Testis (tissue), 2 donors: ENCODE measurements at regions not wholly inside any gene's neighbourhood (a gene's known extent, or its start where the extent isn't known, plus 50 kb on each side); places are given as distances from the start of the nearest gene placed in this dataset.

Source experiments
- DNase-seq: peaks from one replicate; pipeline ENCODE4 v3.0.0-alpha.2; 2019
- H3K27ac ChIP-seq, 2 donors: fragments of 200-600 bp; sonication (generic); one replicate each; pipeline ENCODE4 v1.5.1; 2019
- H3K27me3 ChIP-seq: fragments of 200-600 bp; sonication (generic); one replicate; pipeline ENCODE4 v1.5.1; 2019
- H3K36me3 ChIP-seq: fragments of 200-600 bp; sonication (generic); one replicate; pipeline ENCODE4 v1.5.1; 2017; ENCODE audit warnings: low read depth; ENCODE audit errors: missing control alignments
- H3K4me1 ChIP-seq: fragments of 200-600 bp; sonication (generic); one replicate; pipeline ENCODE4 v1.5.1; 2019
- H3K4me3 ChIP-seq, 2 donors: fragments of 200-600 bp; sonication (generic); one replicate each; pipeline ENCODE4 v1.5.1; 2017 to 2019
- H3K9me3 ChIP-seq: fragments of 200-600 bp; sonication (generic); one replicate; pipeline ENCODE4 v1.5.1; 2017
- POLR2A ChIP-seq: fragments of 450-650 bp; IDR thresholded peaks from one replicate; pipeline ENCODE4 v1.6.1; 2017; ENCODE audit warnings: antibody characterized with exemption, mild to moderate bottlenecking, moderate library complexity
- WGBS, 2 donors: methylation state at CpG; one replicate each; pipeline ENCODE4 v1.1.5; 2018; 5-methylcytosine and 5-hydroxymethylcytosine counted together
- intact Hi-C: fragments of 100-400 bp; cut with DNase I; formaldehyde crosslinking; loops from one replicate; pipeline ENCODE4 v1.15.1; 2023; ENCODE audit warnings: low total_unique reads
- TF ChIP-seq, protein P1 (sequence below), 3 experiments: fragments of 450-650 bp in 2 of 3; fragments of 200-600 bp in 1 of 3; sonication (generic) in 1 of 3; IDR thresholded peaks; one replicate each; pipeline ENCODE4 v1.5.1; 2016 to 2019; ENCODE audit warnings: antibody characterized with exemption in 3 of 3, mild to moderate bottlenecking in 2 of 3, moderate library complexity in 1 of 3

GRCh38 chr20:50299325-50299629 lies 108.6 kb downstream of the CEBPB start:
- DNase-seq: no peak
- 75 to 99% methylated on average over 5 to 6 of the region's 6 CpGs for WGBS, 2 donors
- intact Hi-C loops: no loop called here
- TF ChIP-seq POLR2A: no peak
- TF ChIP-seq, protein P1, sequence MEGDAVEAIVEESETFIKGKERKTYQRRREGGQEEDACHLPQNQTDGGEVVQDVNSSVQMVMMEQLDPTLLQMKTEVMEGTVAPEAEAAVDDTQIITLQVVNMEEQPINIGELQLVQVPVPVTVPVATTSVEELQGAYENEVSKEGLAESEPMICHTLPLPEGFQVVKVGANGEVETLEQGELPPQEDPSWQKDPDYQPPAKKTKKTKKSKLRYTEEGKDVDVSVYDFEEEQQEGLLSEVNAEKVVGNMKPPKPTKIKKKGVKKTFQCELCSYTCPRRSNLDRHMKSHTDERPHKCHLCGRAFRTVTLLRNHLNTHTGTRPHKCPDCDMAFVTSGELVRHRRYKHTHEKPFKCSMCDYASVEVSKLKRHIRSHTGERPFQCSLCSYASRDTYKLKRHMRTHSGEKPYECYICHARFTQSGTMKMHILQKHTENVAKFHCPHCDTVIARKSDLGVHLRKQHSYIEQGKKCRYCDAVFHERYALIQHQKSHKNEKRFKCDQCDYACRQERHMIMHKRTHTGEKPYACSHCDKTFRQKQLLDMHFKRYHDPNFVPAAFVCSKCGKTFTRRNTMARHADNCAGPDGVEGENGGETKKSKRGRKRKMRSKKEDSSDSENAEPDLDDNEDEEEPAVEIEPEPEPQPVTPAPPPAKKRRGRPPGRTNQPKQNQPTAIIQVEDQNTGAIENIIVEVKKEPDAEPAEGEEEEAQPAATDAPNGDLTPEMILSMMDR (IDR thresholded peaks at IDR 0.05): no peak
- Histone ChIP-seq H3K9me3 (no peaks in the 10 kb centered on the region), H3K36me3 (no peaks in the 10 kb centered on the region), H3K4me1 (peaks cover 17% of the 10 kb centered on the region), H3K4me3 (no peak overlapping the region), H3K27ac (no peak overlapping the region), H3K27me3 (no peaks in the 10 kb centered on the region)

GRCh38 chr20:50301165-50301564 lies 110.5 kb downstream of the CEBPB start:
- DNase-seq: no peak
- no peaks in the 10 kb centered on the region for H3K9me3 ChIP-seq
- no peaks in the 10 kb centered on the region for H3K27me3 ChIP-seq
- WGBS, 2 donors: 93 to 97% methylated on average over 3 of the region's 3 CpGs
- H3K36me3 ChIP-seq: no peaks in the 10 kb centered on the region
- intact Hi-C loops: no loop called here
- no peak overlapping the region for H3K27ac ChIP-seq
- H3K4me1 ChIP-seq: peaks cover 30% of the 10 kb centered on the region
- no peak overlapping the region for H3K4me3 ChIP-seq
- TF ChIP-seq, protein P1 (IDR thresholded peaks at IDR 0.05): no peak
- no peak for TF ChIP-seq POLR2A

DNA sequence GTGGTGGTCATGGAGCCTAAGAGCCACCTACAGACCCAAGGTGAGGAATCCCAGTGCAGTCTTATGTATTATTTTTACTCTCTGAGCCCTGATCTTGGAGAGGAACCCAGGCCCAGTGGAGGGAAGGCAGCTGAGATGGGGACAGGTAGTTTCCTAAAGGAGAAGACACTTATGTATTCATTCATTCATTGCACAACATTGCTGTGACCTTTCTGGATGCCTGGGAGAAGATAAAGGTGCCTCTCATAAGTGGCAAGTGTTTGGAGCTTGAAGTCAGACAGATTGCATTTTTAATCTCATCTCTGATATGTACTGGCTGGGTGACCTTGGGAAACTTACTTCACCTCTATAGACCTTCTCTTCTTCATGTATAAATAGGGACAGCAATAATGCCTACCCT lies 111.1 kb downstream of the CEBPB start:
- no peaks in the 10 kb centered on the region for H3K9me3 ChIP-seq
- intact Hi-C loops: no loop called here
- peaks cover 35% of the 10 kb centered on the region for H3K4me1 ChIP-seq
- no peak for DNase-seq
- no peak for TF ChIP-seq POLR2A
- TF ChIP-seq, protein P1 (IDR thresholded peaks at IDR 0.05): no peak
- no peaks in the 10 kb centered on the region for H3K27me3 ChIP-seq
- H3K36me3 ChIP-seq: no peaks in the 10 kb centered on the region
- H3K4me3 ChIP-seq: no peak overlapping the region
- H3K27ac ChIP-seq: no peak overlapping the region

- WGBS, 2 donors: 70 to 76% methylated on average over 10 of the region's 10 CpGs
- peaks cover 33% of the 10 kb centered on the region for H3K4me1 ChIP-seq
These were observed 111.9 kb downstream of the CEBPB start for GRCh38 chr20:50302341-50303057.

More at GRCh38 chr20:50302341-50303057, 111.9 kb downstream of the CEBPB start:
- Histone ChIP-seq H3K4me3 (no peak overlapping the region), H3K9me3 (no peaks in the 10 kb centered on the region), H3K27me3 (no peaks in the 10 kb centered on the region), H3K36me3 (no peaks in the 10 kb centered on the region), H3K27ac (peak overlapping the region in 1 of 2 donors; percentile 36)
- intact Hi-C loops: no loop called here
- no peak for DNase-seq
- no peak for TF ChIP-seq POLR2A
- TF ChIP-seq, protein P1 (IDR thresholded peaks at IDR 0.05): no peak
